ENCODE measurements at regions not wholly inside any gene's neighbourhood (a gene's known extent, or its start where the extent isn't known, plus 50 kb on each side); places are given as distances from the start of the nearest gene placed in this dataset.
"Not testable (repeated sequence)": the region's sequence is repeated elsewhere in the genome, so short reads cannot be mapped to it uniquely, and the experiment has no call there.

GRCh38 chr13:79187917-79188690 lies 218.0 kb downstream of the RBM26 start:
- no peak for DNase-seq (ENCODE audit: low read depth)

DNA sequence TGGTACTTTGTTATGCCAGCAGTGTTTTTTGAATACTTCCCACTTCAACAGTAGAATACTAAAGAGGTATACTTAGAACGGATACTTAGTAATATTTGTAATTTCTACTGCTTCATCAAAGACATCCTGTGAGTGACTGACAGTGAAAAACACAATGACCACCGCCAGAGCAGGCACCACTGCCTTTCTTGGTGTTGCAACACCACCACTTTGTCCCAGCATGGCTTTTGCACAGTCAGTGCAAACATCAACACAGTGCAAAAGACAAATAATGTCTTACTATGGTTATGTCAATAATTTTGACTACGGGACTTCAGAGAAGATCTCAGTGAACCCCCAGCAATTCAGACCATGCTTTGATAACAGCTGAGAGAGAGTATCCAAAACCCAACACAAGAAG lies 220.5 kb downstream of the RBM26 start:
- DNase-seq (ENCODE audit: low read depth): no peak

GRCh38 chr13:79183231-79183630 lies 222.8 kb downstream of the RBM26 start:
- DNase-seq (ENCODE audit: low read depth): no peak

DNA sequence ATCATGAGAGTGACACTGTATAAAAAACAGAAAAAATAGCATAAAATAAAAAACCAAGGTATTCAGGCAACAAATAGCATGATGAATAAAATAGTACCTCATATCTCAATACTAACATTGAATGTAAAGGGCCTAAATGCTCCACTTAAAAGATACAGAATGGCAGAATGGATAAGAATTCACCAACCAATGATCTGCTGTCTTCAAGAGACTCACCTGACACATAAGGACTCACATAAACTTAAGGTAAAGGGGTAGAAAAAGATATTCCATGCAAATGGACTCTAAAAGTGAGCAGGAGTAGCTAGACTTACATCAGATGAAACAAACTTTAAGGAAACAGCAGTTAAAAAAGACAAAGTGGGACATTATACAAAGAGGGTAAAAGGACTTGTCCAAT lies 232.4 kb downstream of the RBM26 start:
- not testable (repeated sequence) for DNase-seq (ENCODE audit: low read depth)

DNA sequence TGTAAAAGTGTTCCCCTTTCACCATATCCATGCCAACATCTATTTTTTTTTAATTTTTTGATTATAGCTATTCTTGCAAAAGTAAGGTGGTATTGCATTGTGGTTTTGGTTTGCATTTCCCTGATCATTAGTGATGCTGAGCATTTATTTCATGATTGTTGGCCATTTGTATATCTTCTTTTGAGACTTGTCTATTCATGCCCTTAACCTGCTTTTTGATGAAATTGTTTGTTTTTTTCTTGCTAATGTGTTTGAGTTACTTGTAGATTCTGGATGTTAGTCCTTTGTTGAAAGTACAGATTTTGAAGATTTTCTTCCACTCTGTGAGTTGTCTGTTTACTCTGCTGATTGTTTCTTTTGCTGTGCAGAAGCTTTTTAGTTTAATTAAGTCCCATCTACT lies 233.1 kb downstream of the RBM26 start:
- DNase-seq (ENCODE audit: low read depth): not testable (repeated sequence)

- DNase-seq (ENCODE audit: low read depth): no peak
These were observed 234.7 kb downstream of the RBM26 start for GRCh38 chr13:79171141-79172061.

GRCh38 chr13:79160818-79161217 lies 245.2 kb downstream of the RBM26 start:
- no peak for DNase-seq (ENCODE audit: low read depth)

DNA sequence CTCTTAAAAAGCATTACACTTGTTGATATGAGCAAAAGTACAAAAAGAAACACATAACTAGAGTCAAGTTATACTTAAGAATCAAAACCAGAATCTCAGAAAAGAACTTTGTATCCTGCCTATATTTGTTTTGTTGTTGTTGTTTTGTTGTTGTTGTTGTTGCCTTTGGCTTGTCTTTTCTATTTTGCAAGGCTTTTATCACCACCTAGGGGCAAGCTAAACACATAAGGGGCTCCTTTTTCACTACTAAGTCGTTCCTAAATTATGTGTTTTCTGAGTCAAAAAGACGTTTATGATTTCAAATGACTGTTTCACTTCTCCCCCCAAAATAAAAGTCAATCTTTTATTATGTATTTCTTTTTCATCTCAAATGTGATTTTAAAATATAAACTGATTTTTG lies 250.2 kb downstream of the RBM26 start:
- no peak for DNase-seq (ENCODE audit: low read depth)

DNA sequence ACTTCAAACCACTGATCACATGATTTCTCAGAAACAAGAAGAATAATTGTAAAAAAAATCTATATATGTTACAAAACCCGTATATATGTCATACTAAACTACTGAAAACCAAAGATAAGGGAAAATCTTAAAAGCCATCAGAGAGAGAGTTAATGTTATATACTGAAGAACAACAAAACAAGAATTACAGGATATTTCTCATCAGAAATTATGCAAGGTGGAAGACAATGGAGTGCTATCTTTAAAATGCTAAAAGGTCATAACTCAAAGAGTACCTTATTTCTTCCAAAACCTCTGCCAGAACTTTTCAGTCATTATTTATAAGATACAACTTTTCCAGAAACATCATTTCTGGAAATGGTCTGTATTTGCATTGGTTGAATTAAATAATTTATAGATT lies 256.8 kb downstream of the RBM26 start:
- DNase-seq (ENCODE audit: low read depth): no peak

DNA sequence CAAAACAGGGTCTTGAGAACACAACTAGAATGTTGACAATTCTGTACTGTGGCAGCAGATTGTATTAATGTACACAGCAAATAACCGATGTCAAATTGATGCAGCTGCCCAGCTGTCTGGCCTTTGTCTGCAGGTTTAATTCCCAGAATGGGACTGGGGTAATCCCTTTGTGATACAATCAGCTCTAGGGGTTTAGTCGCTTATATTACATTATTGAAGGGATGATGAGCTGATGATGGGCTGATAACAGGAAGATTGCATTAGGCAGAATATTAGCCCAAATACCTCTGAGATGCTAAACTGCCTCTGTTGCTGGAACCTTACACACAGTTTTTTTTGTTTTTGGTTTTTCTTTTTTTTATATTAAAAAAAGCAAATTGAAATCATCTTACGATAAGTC lies 265.0 kb downstream of the RBM26 start:
- DNase-seq (ENCODE audit: low read depth): no peak

DNA sequence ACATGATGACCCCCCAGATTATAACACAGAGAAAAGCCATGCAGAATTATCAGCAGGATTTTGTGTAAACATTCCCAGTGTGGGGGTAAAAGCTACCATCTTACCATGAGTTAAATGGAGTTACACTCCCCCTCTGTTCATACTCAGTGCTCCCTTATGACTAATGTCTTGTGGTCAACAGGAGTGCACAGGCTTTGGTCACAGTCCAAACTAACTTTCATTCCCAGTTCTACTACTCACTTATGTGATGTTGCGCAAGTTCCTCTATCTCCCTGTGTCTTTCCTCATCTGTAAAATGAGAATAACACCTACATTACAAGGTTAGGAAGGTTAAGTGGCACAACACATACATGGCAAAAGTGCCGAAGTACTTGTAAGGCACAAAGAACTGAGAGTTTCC lies 277.9 kb downstream of the RBM26 start:
- DNase-seq (ENCODE audit: low read depth): peak; percentile 13

DNA sequence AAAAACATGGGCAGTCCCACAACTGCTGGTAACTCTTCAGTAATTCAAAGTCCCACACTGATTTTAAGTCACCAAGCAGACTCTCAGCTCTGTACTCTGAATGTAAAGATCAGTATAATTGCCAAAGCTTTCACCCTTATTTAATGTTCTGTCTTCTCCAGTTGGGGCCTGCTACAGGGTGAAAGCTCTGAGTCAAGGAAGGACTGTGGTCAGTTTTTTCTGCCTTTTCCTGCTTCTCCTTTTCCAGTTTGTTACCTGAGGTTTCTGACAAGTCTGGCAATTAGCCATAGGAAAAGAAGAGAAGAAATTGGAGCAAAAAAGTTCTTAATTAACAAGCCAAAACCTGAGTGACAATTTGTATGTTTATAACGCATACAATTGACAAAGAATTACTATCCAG lies 279.3 kb downstream of the RBM26 start:
- DNase-seq (ENCODE audit: low read depth): no peak

DNA sequence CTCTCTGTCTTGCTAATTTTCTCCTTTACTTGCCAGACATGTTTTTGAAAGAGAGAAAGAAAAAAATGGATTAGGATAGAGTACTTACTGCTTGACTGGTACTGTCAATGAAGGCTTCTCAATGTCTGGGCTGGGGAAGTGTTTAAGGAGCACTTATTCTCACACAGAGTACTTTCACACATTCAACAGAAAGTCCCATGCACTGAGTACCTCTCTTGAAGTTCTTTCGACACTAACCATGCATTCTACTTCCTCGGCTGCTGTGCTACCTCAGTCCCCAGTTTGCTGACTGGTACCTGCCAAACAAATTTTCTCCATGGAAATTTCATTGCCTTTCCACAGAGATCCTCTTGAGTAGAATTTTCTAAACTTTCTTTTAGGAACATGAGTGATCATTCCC lies 281.9 kb downstream of the RBM26 start:
- DNase-seq (ENCODE audit: low read depth): no peak

DNA sequence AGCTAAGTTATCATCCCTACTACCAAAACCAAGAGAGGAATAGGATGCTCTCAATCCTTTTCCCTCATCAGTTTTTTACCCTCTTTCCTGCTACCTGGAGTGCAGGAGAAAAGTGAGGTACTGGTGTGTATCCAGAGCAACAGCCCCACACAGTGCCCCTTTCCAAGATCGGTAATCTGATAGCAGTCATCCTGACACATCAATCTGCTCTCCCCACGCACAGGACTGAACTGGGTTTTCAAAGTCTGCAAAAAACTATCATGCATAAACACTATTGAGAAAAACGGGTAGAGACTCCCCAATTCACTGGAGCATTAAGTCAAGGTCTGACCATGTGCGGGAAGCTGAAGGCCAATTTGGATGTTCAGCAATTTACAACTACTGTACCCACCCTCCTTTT lies 284.8 kb downstream of the RBM26 start:
- DNase-seq (ENCODE audit: low read depth): no peak

GRCh38 chr13:79119578-79120107 lies 286.4 kb downstream of the RBM26 start:
- no peak for DNase-seq (ENCODE audit: low read depth)

- DNase-seq (ENCODE audit: low read depth): no peak
These were observed 294.0 kb downstream of the RBM26 start for GRCh38 chr13:79112016-79112415.

GRCh38 chr13:79108914-79109643 lies 297.0 kb downstream of the RBM26 start:
- no peak for DNase-seq (ENCODE audit: low read depth)

GRCh38 chr13:79098596-79098995 lies 307.5 kb downstream of the RBM26 start:
- DNase-seq (ENCODE audit: low read depth): no peak

DNA sequence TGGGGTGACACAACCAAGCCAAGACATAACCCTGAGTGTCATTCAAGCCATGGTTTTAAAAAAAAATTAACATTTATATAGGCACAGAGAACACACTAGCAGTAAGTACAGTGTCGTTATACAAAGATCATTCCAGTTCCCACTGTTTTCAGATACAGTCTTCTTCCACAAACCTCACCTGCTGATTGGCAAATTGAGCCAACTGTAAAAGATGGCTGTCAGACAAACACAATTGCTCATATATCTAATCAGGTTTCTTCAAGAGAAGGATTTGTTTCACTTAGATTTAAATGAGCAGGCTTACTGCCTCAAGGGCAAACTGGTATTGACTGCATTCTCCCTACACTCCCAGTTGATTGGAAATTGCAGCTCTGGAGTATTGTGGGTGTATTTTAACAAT lies 308.9 kb downstream of the RBM26 start:
- DNase-seq (ENCODE audit: low read depth): no peak

- DNase-seq (ENCODE audit: low read depth): no peak
These were observed 310.0 kb downstream of the RBM26 start for GRCh38 chr13:79096099-79096498.

GRCh38 chr13:79090552-79091124 lies 315.4 kb downstream of the RBM26 start:
- no peak for DNase-seq (ENCODE audit: low read depth)

Data from EH (cell line).